GM21423 (cell line): ENCODE measurements at regions not wholly inside any gene's neighbourhood (a gene's known extent, or its start where the extent isn't known, plus 50 kb on each side); places are given as distances from the start of the nearest gene placed in this dataset.
"Not testable (repeated sequence)": the region's sequence is repeated elsewhere in the genome, so short reads cannot be mapped to it uniquely, and the experiment has no call there.

Experiments
- ATAC-seq: cut with Tn5 transposase; IDR thresholded peaks from one replicate; pipeline ENCODE4 v1.9.1; 2021; ENCODE audit warnings: mild to moderate bottlenecking, moderate library complexity; ENCODE audit not compliant: unreplicated experiment

DNA sequence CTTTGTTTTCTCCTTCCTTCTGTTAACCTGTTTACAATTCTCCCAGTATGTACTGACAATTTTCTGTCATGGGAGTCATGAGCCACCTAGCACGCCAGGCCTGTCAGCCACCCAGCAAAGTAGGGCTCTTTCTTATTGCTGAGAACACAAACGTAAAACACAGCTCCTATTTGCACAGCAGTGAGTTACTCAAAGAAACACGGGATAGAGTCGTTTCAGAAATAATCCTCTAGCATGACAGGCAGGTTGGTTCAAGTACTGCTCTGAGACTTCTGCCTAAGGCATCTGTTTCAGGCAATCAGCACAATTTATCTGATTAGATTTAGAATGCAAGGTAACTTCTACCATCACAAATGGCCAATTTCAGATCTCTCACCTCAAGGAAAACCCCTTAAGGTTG, 88.8 kb downstream of the CD24 start:
- ATAC-seq: no peak

DNA sequence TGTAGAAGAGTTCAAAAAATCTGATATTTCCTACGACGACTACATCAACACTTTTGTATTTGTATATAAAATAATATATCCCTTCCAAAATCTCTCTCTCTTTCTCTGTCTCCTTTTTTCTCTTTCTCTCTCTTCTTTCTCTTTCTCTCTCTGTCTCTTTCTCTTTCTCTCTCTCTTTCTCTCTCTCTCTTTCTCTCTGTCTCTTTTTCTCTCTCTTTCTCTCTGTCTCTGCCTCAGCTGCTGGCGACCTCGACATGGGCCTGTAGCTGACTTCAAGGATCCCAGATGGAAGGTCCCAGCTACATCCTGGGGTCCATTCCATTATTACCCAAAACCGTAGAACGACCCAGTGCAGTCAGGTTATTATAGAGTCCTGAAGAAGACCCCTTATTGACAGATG, 90.0 kb downstream of the CD24 start:
- ATAC-seq: no peak

DNA sequence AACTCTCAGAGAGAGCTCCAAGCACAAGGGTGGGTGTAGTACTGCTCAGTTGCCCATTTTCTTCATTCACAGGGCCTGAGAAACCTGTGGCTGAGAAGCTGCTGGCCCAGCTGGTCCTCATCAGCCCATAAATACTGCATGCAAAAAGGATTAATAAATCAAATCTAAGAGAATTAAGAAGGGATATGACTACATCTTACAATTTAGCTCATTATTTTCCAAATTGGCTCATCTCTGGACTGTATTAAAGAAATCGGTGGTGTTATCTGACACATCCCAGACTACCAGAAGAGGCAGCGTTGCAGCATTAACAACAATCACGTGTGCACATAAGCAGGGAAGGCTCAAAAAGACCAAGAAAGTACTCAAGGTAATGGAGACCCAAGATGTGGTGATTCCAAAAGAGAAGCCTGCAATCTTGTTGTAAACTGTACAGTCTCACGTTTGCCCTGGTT, 90.7 kb downstream of the CD24 start:
- no peak for ATAC-seq

DNA sequence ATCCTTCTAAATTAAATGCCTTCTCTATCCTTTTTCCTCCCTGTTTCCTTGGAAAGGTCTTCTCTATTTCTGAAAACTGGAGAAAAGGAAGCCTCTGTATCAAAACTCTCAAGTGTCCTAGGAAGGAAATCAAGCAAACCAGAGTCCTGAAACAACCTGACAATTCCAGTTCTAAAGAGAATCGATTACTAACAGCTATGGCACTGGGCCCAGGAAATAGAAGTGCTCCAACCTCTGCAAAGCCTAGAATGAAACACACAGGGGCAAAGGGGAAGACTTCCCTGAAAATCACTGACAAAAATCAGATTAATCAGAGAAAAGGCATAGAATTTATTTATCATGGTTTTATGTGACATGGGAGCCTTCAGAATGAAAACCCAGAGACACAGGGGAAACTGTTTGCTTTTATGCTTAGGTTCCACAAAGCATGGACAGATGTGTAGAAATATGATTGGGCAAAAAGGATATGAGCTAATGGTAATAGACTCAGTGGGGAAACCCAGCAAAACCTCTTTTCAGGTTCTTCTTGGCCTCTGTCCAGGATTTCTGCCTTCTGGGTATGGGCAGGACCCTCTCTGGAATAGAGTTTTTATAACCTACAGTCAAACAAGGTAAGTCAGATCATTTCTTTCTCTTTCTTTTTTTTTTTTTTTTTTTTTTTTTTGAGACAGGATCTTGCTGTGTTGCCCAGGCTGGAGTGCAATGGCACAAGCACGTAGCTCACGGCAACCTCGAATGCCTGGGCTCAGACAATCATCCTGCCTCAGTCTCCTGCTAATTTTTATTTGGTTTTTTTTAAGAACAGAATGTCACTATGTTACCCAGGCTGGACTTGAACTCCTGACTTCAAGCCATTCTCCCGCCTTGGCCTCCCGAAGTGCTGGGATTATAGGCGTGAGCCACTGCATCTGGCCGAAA, 91.7 kb downstream of the CD24 start:
- ATAC-seq: no peak

DNA sequence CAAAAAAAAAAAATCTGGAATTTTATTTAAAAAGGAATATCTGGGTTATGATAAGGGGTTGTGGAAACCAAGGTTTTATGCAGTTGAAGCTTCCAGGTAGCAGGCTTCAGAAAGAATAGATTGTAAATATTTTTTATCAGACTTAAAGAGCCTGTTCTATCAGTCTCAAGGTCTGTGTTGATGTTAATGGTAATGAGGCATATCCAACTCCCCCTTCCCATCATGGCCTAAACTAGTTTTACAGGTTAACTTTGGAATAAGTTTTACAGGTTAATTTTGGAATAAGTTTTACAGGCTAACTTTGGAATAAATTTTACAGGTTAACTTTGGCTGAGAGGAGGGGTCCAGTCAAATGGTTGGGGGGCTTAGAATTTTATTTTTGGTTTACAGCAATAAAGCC, 92.4 kb downstream of the CD24 start:
- no peak for ATAC-seq

DNA sequence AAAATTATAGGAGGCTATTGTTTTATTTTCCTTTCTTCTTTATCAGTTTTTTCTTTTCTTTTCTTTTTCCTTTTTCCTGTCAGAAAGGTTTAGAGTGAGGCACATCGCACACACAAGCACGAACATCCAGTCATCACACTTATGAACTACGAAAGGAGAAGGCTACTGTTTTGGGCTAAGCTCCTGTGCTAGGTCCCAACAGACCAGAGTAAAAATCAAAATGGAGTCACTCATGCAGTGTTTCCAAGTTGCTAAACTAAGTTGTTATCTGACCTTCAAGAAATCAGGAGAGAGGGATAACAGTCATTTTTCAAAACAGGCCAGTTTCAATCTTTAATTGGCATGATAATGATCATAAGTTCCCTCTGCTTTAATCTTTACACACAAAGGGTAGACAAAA, 93.6 kb downstream of the CD24 start:
- ATAC-seq: no peak

DNA sequence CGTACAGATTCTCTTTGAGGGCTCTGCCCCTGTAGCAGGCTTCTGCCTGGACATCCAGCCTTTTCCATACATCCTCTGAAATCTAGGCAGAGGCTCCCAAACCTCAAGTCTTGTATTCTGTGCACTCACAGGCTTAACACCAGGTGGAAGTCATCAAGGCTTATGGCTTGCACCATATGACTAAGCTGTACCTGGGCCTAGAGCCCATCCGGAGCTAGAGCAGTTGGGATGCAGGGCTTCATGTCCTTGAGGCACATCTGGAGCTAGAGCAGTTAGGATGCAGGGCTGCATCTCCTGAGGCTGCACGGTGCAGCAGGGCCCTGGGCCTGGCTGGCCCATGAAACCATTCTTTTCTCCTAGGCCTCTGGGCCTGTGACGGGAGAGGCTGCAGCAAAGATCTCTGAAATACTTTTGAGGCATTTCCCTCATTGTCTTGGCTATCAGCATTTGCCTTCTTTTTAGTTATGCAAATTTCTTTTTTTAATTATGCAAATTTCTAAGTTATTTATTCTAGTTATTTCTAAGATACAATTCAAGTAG, 98.7 kb downstream of the CD24 start:
- no peak for ATAC-seq

DNA sequence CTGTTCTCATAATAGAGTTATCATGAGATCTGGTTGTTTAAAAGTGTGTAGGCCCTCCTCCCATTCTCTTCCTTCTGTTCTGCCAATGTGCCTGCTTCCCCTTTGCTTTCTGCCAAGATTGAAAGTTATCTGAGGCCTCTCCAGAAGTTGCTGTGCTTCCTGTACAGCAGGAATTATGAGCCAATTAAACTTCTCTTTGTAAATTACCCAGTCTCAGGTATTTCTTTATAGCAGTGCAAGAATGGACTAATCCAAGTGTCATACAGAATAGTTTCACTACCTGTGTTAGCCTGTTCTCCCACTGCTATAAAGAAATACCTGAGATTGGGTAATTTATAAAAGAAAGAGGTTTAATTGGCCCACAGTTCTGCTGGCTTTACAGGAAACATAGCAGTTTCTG, 100.0 kb downstream of the CD24 start:
- no peak for ATAC-seq

DNA sequence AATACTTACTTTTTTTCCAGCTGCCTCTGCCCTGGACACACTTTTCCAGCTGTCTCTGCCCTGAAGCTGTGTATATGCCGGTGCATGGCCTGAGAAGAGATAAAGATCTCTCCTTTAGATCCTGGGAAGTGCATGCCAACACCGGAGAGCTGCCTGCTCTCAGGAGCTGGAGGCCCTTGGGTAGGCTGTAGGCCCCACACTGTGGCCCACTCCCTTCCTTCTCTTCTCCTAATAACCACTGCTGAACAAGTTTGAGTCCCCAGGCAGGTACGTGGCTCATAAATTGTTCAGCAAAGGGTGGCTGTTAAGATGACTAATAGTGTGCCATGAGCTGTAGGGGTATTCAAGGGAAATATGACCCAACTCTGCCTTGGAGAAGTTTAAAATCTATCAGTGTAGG, 102.5 kb downstream of the CD24 start:
- no peak for ATAC-seq

DNA sequence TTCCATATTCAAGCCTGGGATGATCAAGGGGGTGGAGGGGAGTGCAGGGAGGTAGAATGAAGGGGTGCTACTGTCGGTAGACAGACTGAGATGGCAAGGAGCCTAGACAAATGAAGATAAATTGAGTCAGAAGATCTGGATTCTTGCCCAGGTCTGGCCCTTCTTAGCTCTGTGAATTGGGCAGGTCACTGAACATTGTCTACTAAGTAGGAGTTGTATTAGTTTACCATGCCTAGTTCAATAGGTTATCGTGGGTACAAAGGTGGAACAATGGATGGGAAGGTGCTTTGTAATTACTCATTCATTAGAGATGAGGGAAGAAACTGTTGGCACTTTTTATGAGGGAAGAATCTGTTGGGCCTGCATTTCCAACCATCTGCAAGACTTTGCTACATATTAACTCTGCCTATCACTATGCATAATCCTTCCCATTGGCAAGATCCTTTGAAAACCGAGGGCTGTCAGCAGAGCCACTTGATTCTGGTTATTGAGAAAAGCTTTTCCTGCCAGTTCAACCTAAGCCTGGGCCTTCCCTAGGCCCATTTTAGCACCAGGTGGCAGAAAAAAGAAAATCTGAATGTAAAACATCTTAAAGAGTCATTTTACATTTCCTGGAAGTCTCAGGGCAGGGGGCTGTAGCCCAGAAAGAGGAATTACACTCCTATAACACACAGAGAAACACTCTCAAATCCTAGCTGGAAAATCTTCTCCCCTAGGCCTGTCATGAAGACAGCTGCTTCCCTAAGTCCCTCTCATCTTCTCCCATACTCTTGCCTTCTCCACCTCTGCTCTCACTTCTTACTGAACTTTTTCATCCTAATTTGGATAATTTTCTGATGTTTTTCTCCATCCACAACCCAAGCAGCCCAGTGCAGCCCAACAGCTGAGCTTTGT, 103.5 kb downstream of the CD24 start:
- ATAC-seq: no peak

DNA sequence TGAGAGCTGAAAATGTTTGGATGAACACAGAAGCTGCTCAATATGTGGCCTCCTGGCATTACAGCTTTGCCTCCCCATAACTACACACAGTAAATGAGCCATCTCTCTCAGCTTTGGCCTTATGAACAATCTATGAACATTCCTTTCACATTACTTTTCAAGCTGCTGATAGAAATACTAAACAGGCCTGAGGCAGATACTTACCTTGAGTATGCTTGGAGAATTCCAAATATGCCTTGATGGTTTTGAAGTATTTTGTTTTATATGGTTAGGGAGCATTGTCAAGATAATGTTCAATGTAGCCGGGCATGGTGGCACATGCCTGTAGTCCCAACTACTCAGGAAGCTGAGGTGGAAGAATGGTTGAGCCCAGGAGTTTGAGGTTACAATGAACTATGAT, 104.5 kb downstream of the CD24 start:
- ATAC-seq: no peak

DNA sequence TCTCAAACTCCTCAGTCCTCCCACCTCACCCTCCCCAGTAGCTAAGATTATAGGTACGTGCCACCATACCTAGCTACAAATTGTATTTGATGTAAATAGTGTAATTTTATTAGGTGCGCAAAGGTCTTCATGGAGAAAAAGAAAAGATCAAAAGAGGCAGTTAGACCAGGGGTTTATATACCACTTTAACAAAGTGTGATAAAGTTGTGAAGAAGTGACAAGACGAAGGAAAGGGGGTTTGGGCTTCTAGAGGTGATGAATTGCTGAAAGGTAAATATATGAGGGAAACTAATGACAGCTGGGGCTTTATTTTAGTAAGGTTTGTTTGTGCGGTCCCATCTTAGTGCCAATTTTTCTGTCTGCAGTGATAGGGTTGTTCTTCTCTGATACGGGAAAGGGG, 105.3 kb downstream of the CD24 start:
- no peak for ATAC-seq

DNA sequence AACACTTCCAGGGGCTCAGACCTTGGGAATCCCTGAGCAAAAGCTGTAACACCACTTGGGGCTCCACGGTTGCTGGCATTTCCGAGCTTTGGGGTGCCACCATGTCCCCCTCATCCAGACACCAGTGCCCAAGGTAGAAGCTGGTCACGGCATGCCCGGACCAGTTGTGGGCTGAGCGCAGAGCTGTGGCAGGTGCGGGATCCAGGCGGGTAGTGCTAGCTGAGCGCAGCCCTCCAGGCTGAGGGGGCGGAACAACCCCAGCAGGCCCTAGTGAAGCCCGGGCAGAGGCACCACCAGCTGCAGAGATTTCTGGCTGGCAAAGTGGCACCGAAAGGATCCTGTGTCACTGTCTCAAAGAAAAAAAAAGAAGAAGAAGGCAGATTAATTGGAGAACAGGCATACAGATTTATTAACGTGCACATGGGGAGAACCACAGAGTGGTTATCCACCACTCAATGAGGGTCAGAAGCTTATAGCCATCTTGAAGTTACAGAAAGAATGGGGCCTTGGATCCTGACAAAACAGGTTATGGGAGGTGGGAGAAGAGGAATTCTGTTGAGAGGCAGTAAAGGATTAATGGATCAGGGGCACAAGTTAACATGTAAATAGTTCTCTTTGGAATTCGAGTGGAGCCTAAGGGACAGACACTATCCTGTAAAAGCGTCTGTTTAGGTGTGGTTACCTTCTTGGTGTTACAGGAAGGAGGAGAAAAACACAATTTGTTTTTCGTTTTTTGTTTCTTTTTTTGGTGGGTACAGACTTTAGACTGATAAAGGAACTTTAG, 107.5 kb downstream of the CD24 start:
- ATAC-seq: no peak

DNA sequence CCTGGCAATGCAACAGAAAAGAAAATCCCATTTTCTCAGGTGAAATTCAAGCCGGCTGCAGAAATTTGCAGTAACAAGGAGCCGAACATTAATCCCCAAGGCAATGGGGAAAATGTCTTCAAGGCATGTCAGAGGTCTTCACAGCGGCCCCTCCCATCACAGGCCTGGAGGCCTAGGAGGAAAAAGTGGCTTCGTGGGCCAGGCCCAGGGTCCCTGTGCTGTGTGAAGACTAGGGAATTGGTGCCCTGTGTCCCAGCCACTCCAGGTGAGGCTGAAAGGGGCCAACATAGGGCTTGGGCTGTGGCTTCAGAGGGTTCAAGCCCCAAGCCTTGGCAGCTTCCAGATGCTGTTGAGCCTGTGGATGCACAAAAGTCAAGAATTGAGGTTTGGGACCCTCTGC, 111.7 kb downstream of the CD24 start:
- ATAC-seq: no peak

DNA sequence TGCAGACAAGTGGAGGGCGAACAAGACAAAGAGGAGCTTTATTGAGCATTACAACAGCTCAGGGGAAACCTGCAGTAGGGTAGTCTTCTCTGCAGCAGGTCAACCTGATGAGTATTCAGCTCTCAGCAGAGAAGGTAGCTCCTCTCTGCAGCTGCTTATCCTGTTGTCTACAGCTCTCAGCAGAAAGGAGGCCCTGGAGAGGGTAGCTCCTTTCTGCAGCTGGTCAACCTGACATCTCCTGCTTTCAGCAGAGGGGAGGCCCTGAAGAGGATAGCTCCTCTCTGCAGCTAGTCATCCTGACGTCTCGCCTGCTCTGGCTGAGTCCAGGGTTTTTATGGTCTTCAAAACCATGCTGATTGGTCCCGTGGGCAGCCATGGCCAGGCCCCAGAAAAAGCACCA, 113.6 kb downstream of the CD24 start:
- no peak for ATAC-seq

DNA sequence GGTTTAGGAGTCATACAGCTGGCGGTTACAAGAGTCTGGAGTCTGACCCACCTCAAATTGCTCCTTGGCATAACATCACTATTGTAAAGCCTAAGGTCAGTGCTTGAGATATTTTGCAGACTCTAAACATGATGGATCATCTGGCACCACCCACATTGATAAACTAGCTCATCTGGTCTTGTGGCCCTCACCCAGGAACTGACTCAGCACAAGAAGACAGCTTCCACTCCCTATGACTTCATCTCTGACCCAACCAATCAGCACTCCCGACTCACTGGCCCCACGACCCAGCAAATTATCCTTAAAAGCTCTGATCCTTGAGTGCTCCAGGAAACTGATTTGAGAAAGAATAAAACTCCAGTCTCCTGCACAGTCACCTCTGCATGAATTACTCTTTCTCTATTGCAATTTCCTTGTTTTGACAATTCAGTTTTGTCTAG, 115.9 kb downstream of the CD24 start:
- no peak for ATAC-seq

DNA sequence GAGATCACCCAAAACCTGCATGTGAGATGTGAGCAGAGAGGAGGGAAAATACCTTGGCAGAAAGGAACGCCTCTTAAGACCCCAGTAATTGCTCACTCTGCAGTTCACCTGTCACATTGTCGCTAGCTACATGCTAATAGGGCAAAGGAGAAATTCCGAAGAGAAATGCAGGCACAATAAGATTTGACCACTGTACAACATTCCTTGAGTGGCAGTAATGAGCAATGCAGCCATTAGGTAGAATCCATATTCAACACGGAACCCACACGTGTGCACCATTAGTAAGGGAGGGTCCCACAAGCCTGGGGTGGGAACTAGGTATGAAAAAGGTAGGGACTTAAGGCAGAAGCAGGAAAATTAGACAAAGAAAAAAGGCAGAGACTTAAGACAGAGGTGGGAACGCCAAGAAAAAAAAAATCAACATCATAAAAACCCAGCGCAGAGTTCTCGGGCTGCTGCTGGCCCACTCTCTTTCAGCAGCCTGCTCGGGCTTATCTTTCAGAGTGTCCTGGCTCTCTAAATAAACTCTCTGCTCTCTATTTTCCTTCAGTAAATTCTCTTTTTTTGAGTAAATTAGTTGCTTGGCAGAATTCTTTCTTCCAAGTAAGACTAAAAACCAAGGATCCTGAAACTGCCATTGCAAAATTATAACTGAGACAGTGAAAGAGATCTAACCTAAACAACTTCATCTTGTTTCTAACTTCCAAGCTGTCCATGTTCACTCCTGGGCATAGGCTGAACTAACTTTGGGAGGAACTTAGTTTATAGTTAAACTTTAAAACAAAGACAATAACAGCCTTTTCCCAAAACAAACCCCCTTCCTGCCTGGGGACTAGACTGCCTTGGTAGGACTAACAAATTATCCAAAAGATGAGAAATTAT, 116.5 kb downstream of the CD24 start:
- ATAC-seq: no peak

DNA sequence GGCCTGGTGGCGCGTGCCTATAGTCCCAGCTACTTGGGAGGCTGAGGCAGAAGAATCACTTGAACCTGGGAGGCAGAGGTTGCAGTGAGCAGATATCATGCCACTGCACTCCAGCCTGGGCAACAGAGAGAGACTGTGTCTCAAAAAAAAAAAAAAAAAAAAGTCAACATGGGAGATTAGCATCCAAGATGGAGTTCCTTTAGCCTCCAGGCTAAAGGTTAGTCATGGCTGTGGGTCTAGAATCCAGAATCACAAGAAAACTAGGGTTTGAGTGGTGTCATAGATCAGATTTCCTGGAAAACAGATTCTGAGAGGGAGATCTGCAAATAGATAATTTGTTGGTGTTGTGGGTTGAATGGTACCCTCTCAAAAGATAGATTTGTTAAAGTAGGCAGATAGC, 117.2 kb downstream of the CD24 start:
- not testable (repeated sequence) for ATAC-seq

DNA sequence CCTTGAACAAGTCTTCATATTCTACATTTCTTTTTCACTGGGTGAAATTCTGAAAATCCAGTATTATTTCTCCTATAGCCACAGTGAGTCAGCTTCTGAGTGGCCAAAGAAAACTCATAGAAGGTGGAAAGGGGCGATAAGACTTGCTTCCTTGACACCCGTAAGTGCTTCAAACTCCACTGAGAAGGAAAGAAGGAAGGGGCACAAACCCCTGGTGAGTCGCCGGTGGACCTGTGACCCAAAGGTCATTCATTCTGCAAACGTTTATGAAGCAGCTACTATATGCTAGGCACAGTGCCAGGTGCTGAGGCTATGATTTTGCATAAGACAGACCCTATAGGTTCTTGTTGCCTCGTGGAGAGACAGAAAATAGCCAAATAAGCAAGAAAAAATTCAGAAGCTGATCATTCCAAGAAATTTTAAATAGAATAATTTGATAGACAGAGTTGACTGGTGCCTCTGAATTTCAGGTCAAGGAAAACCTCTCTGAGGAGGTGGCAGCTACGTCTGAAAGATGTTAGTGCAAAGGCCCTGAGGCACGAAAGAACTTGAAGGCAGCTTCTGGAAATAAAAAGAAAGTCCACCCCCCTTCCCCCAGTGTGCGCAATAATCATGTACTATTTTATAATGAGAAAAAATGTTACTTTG, 118.2 kb downstream of the CD24 start:
- ATAC-seq: no peak
